ENCODE measurements at regions not wholly inside any gene's neighbourhood (a gene's known extent, or its start where the extent isn't known, plus 50 kb on each side); places are given as distances from the start of the nearest gene placed in this dataset.
"Not testable (repeated sequence)": the region's sequence is repeated elsewhere in the genome, so short reads cannot be mapped to it uniquely, and the experiment has no call there.

- intact Hi-C loops (cut with micrococcal nuclease) = no loop called here
- ATAC-seq = no peak
- DNase-seq = no peak
Measured at GRCh38 chr4:187393531-187394344, 601.8 kb upstream of the ZFP42 start.

DNA sequence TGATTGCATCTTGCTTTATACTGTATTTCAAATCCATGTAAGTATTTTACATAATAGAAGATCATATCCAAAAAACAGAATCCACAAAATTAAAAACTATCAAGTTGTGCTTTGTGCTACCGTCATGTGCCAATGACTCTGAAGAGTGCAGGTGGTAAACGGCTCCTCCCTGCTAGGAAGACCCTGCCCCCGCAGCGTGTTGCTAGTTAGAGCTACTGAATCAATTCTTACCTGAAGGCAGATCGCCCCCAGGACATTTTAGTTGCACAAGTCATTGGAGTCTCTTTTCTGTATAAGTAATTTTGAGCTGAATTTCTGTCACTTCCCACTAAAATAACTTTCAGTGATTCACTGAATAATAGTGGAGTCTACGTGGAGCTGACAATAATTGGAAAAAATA lies 599.5 kb upstream of the ZFP42 start:
- intact Hi-C loops (cut with micrococcal nuclease) = no loop called here
- DNase-seq (no peak), ATAC-seq (no peak)

DNA sequence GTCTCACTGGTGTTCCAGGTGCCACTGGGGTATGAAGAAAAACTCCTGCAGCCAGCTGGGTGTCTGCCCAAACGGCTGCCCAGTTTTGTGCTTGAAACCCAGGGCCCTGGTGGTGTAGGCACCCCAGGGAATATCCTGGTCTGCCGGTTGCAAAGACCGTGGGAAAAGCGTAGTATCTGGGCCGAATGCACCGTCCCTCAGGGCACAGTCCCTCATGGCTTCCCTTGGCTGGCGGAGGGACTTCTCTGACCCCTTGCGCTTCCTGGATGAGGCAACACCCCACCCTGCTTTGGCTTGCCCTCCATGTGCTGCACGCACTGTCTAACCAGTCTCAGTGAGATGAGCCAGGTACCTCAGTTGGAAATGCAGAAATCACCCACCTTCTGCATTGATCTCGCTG lies 587.1 kb upstream of the ZFP42 start:
- ATAC-seq; intact Hi-C loops (cut with micrococcal nuclease); DNase-seq: not testable (repeated sequence)

DNA sequence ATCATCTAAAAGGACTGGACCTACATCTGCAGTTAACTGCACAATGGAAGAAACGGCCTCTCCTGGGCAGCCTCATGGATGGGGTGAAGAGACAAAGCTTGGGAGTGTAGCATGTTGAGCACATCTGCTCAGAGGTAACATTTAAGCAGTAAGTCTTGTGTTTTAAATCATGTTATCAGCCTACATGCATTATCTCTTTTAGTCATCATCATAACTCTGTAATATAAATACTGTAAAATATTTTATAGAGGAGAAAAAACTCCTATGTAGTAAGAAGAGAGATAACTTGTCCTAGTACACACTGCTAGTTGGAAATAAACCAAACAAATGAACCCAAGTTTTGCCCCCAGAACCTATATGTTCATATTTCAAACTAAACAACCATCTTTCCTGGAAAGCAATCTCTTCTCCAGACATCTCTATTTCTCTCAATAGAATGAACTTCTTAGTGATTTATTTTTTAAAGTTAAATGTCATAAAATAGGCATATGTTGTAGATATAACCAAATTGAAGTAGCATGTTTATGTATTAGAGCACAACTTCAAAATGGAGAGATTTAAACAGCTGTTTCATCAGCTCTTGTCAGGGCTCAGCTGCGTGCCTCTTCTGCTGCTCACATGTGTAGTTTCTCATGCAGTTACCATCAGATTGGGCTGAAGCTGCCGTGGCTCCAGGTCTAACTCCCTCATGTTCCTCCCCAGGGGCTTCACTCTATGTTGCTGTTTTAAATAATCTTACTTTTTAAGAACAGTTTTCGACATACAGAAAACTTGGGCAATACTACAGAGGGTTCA lies 581.8 kb upstream of the ZFP42 start:
- ATAC-seq (no peak), DNase-seq (no peak)
- intact Hi-C loops (cut with micrococcal nuclease) = no loop called here

GRCh38 chr4:187414716-187415115 lies 580.9 kb upstream of the ZFP42 start:
- intact Hi-C loops (cut with micrococcal nuclease) = no loop called here
- ATAC-seq (no peak), DNase-seq (no peak)

GRCh38 chr4:187415231-187415630 lies 580.3 kb upstream of the ZFP42 start:
- intact Hi-C loops (cut with micrococcal nuclease) = no loop called here
- DNase-seq (no peak), ATAC-seq (no peak)

DNA sequence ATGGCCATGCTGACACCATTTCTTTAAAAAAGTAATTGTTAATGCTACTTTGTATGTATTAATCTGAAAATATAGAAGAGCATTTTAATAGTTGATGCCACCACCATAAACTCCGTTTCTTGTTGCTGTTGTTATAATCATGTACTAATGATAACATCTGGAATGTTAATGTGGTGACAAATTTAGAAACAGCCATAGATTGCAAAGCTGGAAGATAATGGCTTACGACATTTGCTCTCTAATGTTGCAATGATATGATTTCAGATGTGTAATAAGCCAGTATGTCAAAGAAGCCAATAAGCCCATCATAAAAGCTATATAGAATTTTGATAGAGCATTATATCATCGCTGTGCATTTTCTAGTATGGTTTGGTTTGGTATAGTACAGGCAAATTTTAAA lies 579.4 kb upstream of the ZFP42 start:
- intact Hi-C loops (cut with micrococcal nuclease) = no loop called here
- no peak for DNase-seq
- ATAC-seq = no peak

DNA sequence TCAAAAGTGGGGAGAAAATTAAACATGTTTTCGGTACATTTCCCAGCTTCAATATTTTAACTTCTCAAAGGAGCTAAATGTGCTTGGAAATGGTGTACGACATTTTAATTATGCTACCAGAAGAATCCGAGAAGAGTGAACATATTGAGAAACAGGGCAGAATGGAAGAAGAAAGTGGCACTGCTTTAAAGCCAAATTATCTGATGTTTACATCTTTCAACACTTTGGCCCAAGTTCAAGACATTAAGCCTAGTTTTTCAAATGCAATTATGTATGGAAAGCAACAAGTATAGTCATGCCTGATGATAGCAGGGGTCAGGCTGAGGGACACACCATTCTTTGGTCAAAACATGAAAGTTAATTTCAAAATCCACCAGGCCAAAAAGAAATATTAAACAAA lies 577.9 kb upstream of the ZFP42 start:
- intact Hi-C loops (cut with micrococcal nuclease) = no loop called here
- no peak for DNase-seq
- no peak for ATAC-seq

GRCh38 chr4:187422655-187423054 lies 572.9 kb upstream of the ZFP42 start:
- no peak for DNase-seq
- no peak for ATAC-seq
- intact Hi-C loops (cut with micrococcal nuclease) = no loop called here

- intact Hi-C loops (cut with micrococcal nuclease) = no loop called here
- ATAC-seq = no peak
- DNase-seq = no peak
Measured at GRCh38 chr4:187424636-187425035, 570.9 kb upstream of the ZFP42 start.

GRCh38 chr4:187426511-187426910 lies 569.1 kb upstream of the ZFP42 start:
- intact Hi-C loops (cut with micrococcal nuclease) = no loop called here
- no peak for ATAC-seq
- DNase-seq = no peak

- ATAC-seq = no peak
- intact Hi-C loops (cut with micrococcal nuclease) = no loop called here
Measured at GRCh38 chr4:187432310-187432709, 563.3 kb upstream of the ZFP42 start.

GRCh38 chr4:187433141-187433540 lies 562.4 kb upstream of the ZFP42 start:
- DNase-seq (no peak), ATAC-seq (no peak)
- intact Hi-C loops (cut with micrococcal nuclease) = no loop called here

More at GRCh38 chr4:187432310-187432709, 563.3 kb upstream of the ZFP42 start:
- DNase-seq = no peak

- no peak for DNase-seq
- no peak for ATAC-seq
- intact Hi-C loops (cut with micrococcal nuclease) = no loop called here
Measured at GRCh38 chr4:187436251-187436650, 559.3 kb upstream of the ZFP42 start.

DNA sequence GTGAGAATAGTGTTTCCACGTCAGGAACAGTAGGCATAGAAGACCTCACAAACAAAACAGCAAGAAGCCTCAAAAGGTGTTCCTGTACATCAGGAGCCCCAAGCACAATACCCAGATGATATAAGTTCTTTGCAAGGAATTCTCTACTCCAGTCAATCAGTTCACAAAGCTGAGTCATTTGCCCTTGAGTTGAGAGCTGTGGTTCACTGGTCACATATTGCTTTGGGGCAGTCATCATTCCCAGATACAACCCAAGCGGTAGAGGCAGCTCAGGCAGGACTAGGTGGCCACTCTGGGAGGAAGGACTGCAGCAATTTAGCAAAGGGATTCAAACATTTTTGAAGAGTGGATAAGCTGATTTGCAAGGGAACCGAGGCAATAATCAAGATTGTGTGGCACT lies 551.5 kb upstream of the ZFP42 start:
- ATAC-seq (no peak), DNase-seq (no peak)
- intact Hi-C loops (cut with micrococcal nuclease) = no loop called here

GRCh38 chr4:187449702-187450101 lies 545.9 kb upstream of the ZFP42 start:
- ATAC-seq (no peak), DNase-seq (no peak)
- intact Hi-C loops (cut with micrococcal nuclease) = no loop called here

- ATAC-seq (no peak), DNase-seq (no peak)
- intact Hi-C loops (cut with micrococcal nuclease) = no loop called here
Measured at GRCh38 chr4:187451776-187452175, 543.8 kb upstream of the ZFP42 start.

GRCh38 chr4:187460016-187460415 lies 535.6 kb upstream of the ZFP42 start:
- DNase-seq = no peak
- intact Hi-C loops (cut with micrococcal nuclease) = no loop called here
- no peak for ATAC-seq

- DNase-seq (no peak), ATAC-seq (no peak)
- intact Hi-C loops (cut with micrococcal nuclease) = no loop called here
Measured at GRCh38 chr4:187464573-187464972, 531.0 kb upstream of the ZFP42 start.

- intact Hi-C loops (cut with micrococcal nuclease) = no loop called here
- DNase-seq = no peak
- ATAC-seq = no peak
Measured at GRCh38 chr4:187467224-187467623, 528.3 kb upstream of the ZFP42 start.

GRCh38 chr4:187469627-187470026 lies 525.9 kb upstream of the ZFP42 start:
- DNase-seq = no peak
- ATAC-seq = no peak
- intact Hi-C loops (cut with micrococcal nuclease) = no loop called here
